ENCODE measurements at regions not wholly inside any gene's neighbourhood (a gene's known extent, or its start where the extent isn't known, plus 50 kb on each side); places are given as distances from the start of the nearest gene placed in this dataset.

- Mint-ChIP-seq H3K27ac (ENCODE audit: unreplicated experiment) (no peak overlapping the region), H3K9me3 (ENCODE audit: unreplicated experiment) (no peaks in the 10 kb centered on the region), H3K4me1 (ENCODE audit: low read depth, unreplicated experiment) (no peaks in the 10 kb centered on the region), H3K36me3 (ENCODE audit: insufficient read depth, unreplicated experiment) (no peaks in the 10 kb centered on the region), H3K27me3 (ENCODE audit: insufficient read depth, unreplicated experiment) (no peaks in the 10 kb centered on the region), H3K4me3 (ENCODE audit: unreplicated experiment) (no peak overlapping the region)
- no peak for TF ChIP-seq CTCF (IDR thresholded peaks at IDR 0.05; ENCODE audit: insufficient read depth in 1 of 2, low read depth in 1 of 2, low read length in 1 of 2, severe bottlenecking in 1 of 2, unreplicated experiment in 1 of 2)
- DNase-seq: no peak
- no peak overlapping the region for H3K4me3 ChIP-seq (ENCODE audit: low read depth, low read length)
- H3K4me1 ChIP-seq: no peaks in the 10 kb centered on the region
- no peaks in the 10 kb centered on the region for H3K36me3 ChIP-seq (ENCODE audit: control insufficient read depth, insufficient read depth, low read length)
- BruUV-seq (replicated peaks): no TSS peak
- ChIA-PET CTCF (no interaction called here), POLR2A (no interaction called here)
- H3K27me3 ChIP-seq (replicated peaks; ENCODE audit: control insufficient read depth, insufficient read depth, low read length): no peaks in the 10 kb centered on the region
- intact Hi-C loops (cut with micrococcal nuclease; ENCODE audit: unreplicated experiment): no loop called here
- no peaks in the 10 kb centered on the region for H3K9me3 ChIP-seq
Observed at GRCh38 chr9:29289365-29289764, 1716.1 kb upstream of the C9orf72 start.

GRCh38 chr9:29290516-29290915 lies 1717.2 kb upstream of the C9orf72 start:
- ChIA-PET CTCF (no interaction called here), POLR2A (no interaction called here)
- no peak for TF ChIP-seq CTCF (IDR thresholded peaks at IDR 0.05; ENCODE audit: insufficient read depth in 1 of 2, low read depth in 1 of 2, low read length in 1 of 2, severe bottlenecking in 1 of 2, unreplicated experiment in 1 of 2)
- no peaks in the 10 kb centered on the region for H3K4me1 ChIP-seq
- no TSS peak for BruUV-seq (replicated peaks)
- Mint-ChIP-seq H3K4me1 (ENCODE audit: low read depth, unreplicated experiment) (no peaks in the 10 kb centered on the region), H3K4me3 (ENCODE audit: unreplicated experiment) (no peak overlapping the region), H3K27ac (ENCODE audit: unreplicated experiment) (no peak overlapping the region), H3K9me3 (ENCODE audit: unreplicated experiment) (no peaks in the 10 kb centered on the region), H3K36me3 (ENCODE audit: insufficient read depth, unreplicated experiment) (no peaks in the 10 kb centered on the region), H3K27me3 (ENCODE audit: insufficient read depth, unreplicated experiment) (no peaks in the 10 kb centered on the region)
- no peak overlapping the region for H3K4me3 ChIP-seq (ENCODE audit: low read depth, low read length)
- no peak for DNase-seq
- no peaks in the 10 kb centered on the region for H3K27me3 ChIP-seq (replicated peaks; ENCODE audit: control insufficient read depth, insufficient read depth, low read length)
- intact Hi-C loops (cut with micrococcal nuclease; ENCODE audit: unreplicated experiment): no loop called here
- H3K9me3 ChIP-seq: no peaks in the 10 kb centered on the region
- no peaks in the 10 kb centered on the region for H3K36me3 ChIP-seq (ENCODE audit: control insufficient read depth, insufficient read depth, low read length)

GRCh38 chr9:29297592-29297991 lies 1724.3 kb upstream of the C9orf72 start:
- H3K27me3 Mint-ChIP-seq (ENCODE audit: insufficient read depth, unreplicated experiment): no peaks in the 10 kb centered on the region
- no peak overlapping the region for H3K27ac Mint-ChIP-seq (ENCODE audit: unreplicated experiment)
- POLR2A ChIA-PET: no interaction called here
- no peak overlapping the region for H3K4me3 ChIP-seq (ENCODE audit: low read depth, low read length)
- no peaks in the 10 kb centered on the region for H3K9me3 ChIP-seq
- H3K9me3 Mint-ChIP-seq (ENCODE audit: unreplicated experiment): no peaks in the 10 kb centered on the region
- H3K36me3 Mint-ChIP-seq (ENCODE audit: insufficient read depth, unreplicated experiment): no peaks in the 10 kb centered on the region
- intact Hi-C loops (cut with micrococcal nuclease; ENCODE audit: unreplicated experiment): no loop called here
- BruUV-seq (replicated peaks): no TSS peak
- TF ChIP-seq CTCF (IDR thresholded peaks at IDR 0.05; ENCODE audit: insufficient read depth in 1 of 2, low read depth in 1 of 2, low read length in 1 of 2, severe bottlenecking in 1 of 2, unreplicated experiment in 1 of 2): no peak
- H3K27me3 ChIP-seq (replicated peaks; ENCODE audit: control insufficient read depth, insufficient read depth, low read length): no peaks in the 10 kb centered on the region
- H3K36me3 ChIP-seq (ENCODE audit: control insufficient read depth, insufficient read depth, low read length): no peaks in the 10 kb centered on the region
- CTCF ChIA-PET: no interaction called here
- no peak overlapping the region for H3K4me3 Mint-ChIP-seq (ENCODE audit: unreplicated experiment)
- no peaks in the 10 kb centered on the region for H3K4me1 Mint-ChIP-seq (ENCODE audit: low read depth, unreplicated experiment)
- DNase-seq: no peak
- no peaks in the 10 kb centered on the region for H3K4me1 ChIP-seq
